Transverse colon (tissue), 4 donors: ENCODE measurements at regions not wholly inside any gene's neighbourhood (a gene's known extent, or its start where the extent isn't known, plus 50 kb on each side); places are given as distances from the start of the nearest gene placed in this dataset.
"Not testable (repeated sequence)": the region's sequence is repeated elsewhere in the genome, so short reads cannot be mapped to it uniquely, and the experiment has no call there.

Experiments
- DNase-seq: peaks from one replicate; pipeline ENCODE4 v3.0.0-alpha.2; 2019
- H3K27ac ChIP-seq, 4 donors: fragments of 200-600 bp; sonication (generic); 2 replicates each; pipeline ENCODE4 v1.5.1; 2016 to 2018; ENCODE audit warnings: inconsistent platforms in 4 of 4
- H3K27me3 ChIP-seq: fragments of 200-600 bp; sonication (generic); 2 replicates; pipeline ENCODE4 v1.5.1; 2017; ENCODE audit warnings: inconsistent platforms
- H3K36me3 ChIP-seq, 4 donors: fragments of 200-600 bp; sonication (generic); 2 replicates each; pipeline ENCODE4 v1.5.1; 2017 to 2019; ENCODE audit warnings: inconsistent platforms in 4 of 4
- H3K4me1 ChIP-seq, 4 donors: fragments of 200-600 bp; sonication (generic); 2 replicates each; pipeline ENCODE4 v1.5.1; 2017 to 2020; ENCODE audit warnings: inconsistent platforms in 4 of 4
- H3K4me3 ChIP-seq, 4 donors: fragments of 200-600 bp; sonication (generic); 1 replicate in 1 of 4; 2 replicates in 3 of 4; pipeline versions ENCODE4 v1.5.1 to v1.6.1; 2017 to 2019; ENCODE audit warnings: inconsistent platforms in 4 of 4
- H3K9me3 ChIP-seq, 2 donors: fragments of 200-600 bp; sonication (generic); 2 replicates each; pipeline ENCODE4 v1.5.1; 2017 to 2019; ENCODE audit warnings: inconsistent platforms in 2 of 2
- CTCF ChIP-seq, 5 experiments: fragments of 200-600 bp in 3 of 5; fragments of 450-650 bp in 2 of 5; sonication (generic) in 3 of 5; IDR thresholded peaks; 1 replicate in 2 of 5; 2 replicates in 3 of 5; pipeline ENCODE4 v1.5.1; 2016 to 2017; ENCODE audit warnings: antibody characterized with exemption in 5 of 5, inconsistent platforms in 3 of 5, mild to moderate bottlenecking in 2 of 5, moderate library complexity in 1 of 5
- EP300 ChIP-seq: sonication (generic); formaldehyde crosslinking; IDR thresholded peaks from one replicate; pipeline ENCODE4 v1.6.1; 2017; ENCODE audit warnings: antibody characterized with exemption, low read depth
- POLR2A ChIP-seq: fragments of 450-650 bp; IDR thresholded peaks from one replicate; pipeline ENCODE4 v1.6.1; 2016; ENCODE audit warnings: antibody characterized with exemption, mild to moderate bottlenecking, moderate library complexity
- POLR2AphosphoS5 ChIP-seq, 3 donors: sonication (generic); formaldehyde crosslinking; IDR thresholded peaks; one replicate each; pipeline ENCODE4 v1.6.1; 2016; ENCODE audit warnings: antibody characterized with exemption in 3 of 3
- WGBS, 2 donors: methylation state at CpG; one replicate each; pipeline ENCODE4 v1.1.5; 2018; ENCODE audit warnings: low coverage in 1 of 2; 5-methylcytosine and 5-hydroxymethylcytosine counted together
- in situ Hi-C, 4 donors: fragments of 200-750 bp; cut with MboI; loops; one replicate each; pipeline versions ENCODE4 v1.15.0 to v1.15.1; 2017; ENCODE audit warnings: low sequenced_read_pairs in 3 of 4, low pct_ligation_motif_present in 1 of 4, low pct_unique_long_range_greater_than_20kb in 1 of 4
- intact Hi-C: fragments of 100-400 bp; cut with DNase I; formaldehyde crosslinking; loops from one replicate; pipeline ENCODE4 v1.15.1; 2023; ENCODE audit warnings: low total_unique reads

GRCh38 chr13:66152596-66152995, 1077.5 kb downstream of the PCDH9 start:
- in situ Hi-C loops (no loop called here), intact Hi-C loops (no loop called here)
- TF ChIP-seq CTCF (IDR thresholded peaks at IDR 0.05) (no peak), POLR2A (no peak), EP300 (no peak)
- no peak for DNase-seq
- no peak overlapping the region for H3K4me3 ChIP-seq
- no peak overlapping the region for H3K27ac ChIP-seq
- no peaks in the 10 kb centered on the region for H3K4me1 ChIP-seq
- no peaks in the 10 kb centered on the region for H3K36me3 ChIP-seq
- H3K9me3 ChIP-seq: no peaks in the 10 kb centered on the region
- no peaks in the 10 kb centered on the region for H3K27me3 ChIP-seq

DNA sequence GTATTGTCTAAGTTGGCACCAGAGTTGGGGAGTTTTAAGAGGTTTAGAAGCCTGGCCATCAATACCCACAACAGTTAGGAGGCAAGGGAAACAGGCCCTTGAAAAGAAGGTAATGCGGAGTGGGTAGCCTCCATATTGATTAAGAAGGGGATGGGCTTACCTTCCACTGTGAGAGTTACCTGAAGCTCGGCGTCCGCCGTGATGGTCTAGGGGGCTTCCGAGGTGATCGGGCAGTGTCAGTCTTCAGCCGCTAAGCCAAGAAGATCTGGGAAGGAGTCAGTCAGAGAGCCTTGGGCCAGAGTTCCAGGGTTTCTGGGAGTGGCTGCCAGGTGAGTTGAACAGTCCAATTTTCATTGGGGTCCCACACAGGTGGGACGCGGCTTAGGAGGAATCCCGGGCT, 1085.8 kb downstream of the PCDH9 start:
- WGBS, 2 donors: 96 to 100% methylated on average over 7 to 11 of the region's 11 CpGs
- H3K4me3 ChIP-seq, H3K9me3 ChIP-seq, H3K4me1 ChIP-seq, H3K36me3 ChIP-seq, intact Hi-C loops, in situ Hi-C loops, H3K27me3 ChIP-seq, H3K27ac ChIP-seq, DNase-seq: not testable (repeated sequence)

DNA sequence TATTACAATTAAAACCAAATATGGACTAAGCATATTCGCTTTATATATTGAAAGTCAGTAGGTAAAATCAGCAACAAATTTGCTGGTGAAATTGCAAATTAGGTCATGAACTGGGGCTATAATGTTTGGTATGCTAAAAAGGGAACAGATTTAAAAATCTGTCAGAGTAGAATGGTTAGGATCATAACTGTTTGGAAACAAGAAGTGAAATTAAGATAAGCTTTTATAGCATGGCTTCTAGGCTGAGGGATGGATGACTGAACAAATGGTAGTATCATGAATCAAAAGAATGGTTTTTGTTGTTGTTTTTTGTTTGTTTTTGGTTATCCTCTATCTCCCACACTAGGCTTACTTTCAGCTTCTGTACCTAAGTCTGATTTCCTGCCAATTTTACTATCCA, 1090.4 kb downstream of the PCDH9 start:
- H3K9me3 ChIP-seq: no peaks in the 10 kb centered on the region
- no peaks in the 10 kb centered on the region for H3K27me3 ChIP-seq
- no peak for DNase-seq
- no peak overlapping the region for H3K4me3 ChIP-seq
- H3K4me1 ChIP-seq: no peaks in the 10 kb centered on the region
- TF ChIP-seq POLR2AphosphoS5 (IDR thresholded peaks at IDR 0.05) (no peak), CTCF (IDR thresholded peaks at IDR 0.05) (no peak), POLR2A (no peak), EP300 (no peak)
- in situ Hi-C loops (no loop called here), intact Hi-C loops (no loop called here)
- no peaks in the 10 kb centered on the region for H3K36me3 ChIP-seq
- H3K27ac ChIP-seq: no peak overlapping the region
- WGBS, 2 donors: 3 to 67% methylated on average over 1 of the region's 1 CpG

- Histone ChIP-seq H3K36me3 (no peaks in the 10 kb centered on the region), H3K4me1 (no peaks in the 10 kb centered on the region), H3K9me3 (no peaks in the 10 kb centered on the region), H3K27me3 (no peaks in the 10 kb centered on the region), H3K4me3 (no peak overlapping the region), H3K27ac (no peak overlapping the region)
- DNase-seq: no peak
- intact Hi-C loops (no loop called here), in situ Hi-C loops (no loop called here)
- TF ChIP-seq POLR2AphosphoS5 (IDR thresholded peaks at IDR 0.05) (no peak), CTCF (IDR thresholded peaks at IDR 0.05) (no peak), EP300 (no peak), POLR2A (no peak)
- WGBS, 2 donors: 30 to 37% methylated on average over 2 to 3 of the region's 3 CpGs
These were observed 1090.9 kb downstream of the PCDH9 start for GRCh38 chr13:66139250-66139649.

DNA sequence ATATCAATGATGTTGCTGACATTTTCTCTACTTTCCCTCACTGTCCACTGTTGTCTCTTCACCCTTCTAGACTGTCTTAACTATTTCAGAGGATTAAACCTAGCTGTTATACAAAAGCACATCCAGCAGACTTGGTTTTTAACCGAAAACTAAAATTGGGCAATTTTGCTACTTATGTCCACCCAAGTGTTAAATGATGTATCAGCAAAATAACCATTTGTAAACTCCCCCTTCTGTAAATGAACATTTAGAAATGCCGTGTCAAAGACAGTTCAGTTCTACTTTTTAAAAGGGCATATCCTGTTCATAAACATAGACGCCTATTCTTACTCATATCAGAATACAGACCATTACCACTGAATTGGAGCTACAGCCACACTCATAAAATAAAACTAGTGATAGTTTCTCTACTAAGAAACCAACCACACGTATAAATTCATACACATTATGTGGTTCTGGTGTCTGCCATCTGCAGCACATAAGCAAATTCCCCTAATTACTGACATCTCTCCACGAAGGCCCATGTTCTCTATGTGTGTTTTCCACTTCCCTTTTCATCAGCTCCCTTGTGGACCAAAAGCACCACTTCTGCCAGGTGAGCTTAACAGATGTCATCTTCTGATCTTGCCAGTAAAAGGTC, 1091.8 kb downstream of the PCDH9 start:
- no peak overlapping the region for H3K4me3 ChIP-seq
- in situ Hi-C loops: no loop called here
- H3K4me1 ChIP-seq: no peaks in the 10 kb centered on the region
- H3K27me3 ChIP-seq: no peaks in the 10 kb centered on the region
- TF ChIP-seq POLR2A (no peak), POLR2AphosphoS5 (IDR thresholded peaks at IDR 0.05) (no peak), EP300 (no peak), CTCF (IDR thresholded peaks at IDR 0.05) (no peak)
- no peaks in the 10 kb centered on the region for H3K9me3 ChIP-seq
- no peaks in the 10 kb centered on the region for H3K36me3 ChIP-seq
- H3K27ac ChIP-seq: no peak overlapping the region
- DNase-seq: no peak
- WGBS, 2 donors: 69 to 77% methylated on average over 5 of the region's 5 CpGs
- intact Hi-C loops: no loop called here
